Thoracic aorta (tissue), 2 donors: ENCODE measurements at regions not wholly inside any gene's neighbourhood (a gene's known extent, or its start where the extent isn't known, plus 50 kb on each side); places are given as distances from the start of the nearest gene placed in this dataset.

Source experiments
- ATAC-seq: fragments of 150-250 bp; one replicate; pipeline ENCODE4 v1.8.0; 2017; ENCODE audit warnings: low read depth; ENCODE audit not compliant: insufficient number of reproducible peaks, low FRiP score
- DNase-seq: peaks from one replicate; pipeline ENCODE4 v3.0.0-alpha.2; 2020; ENCODE audit warnings: low spot score
- H3K27ac ChIP-seq, 2 donors: fragments of 200-600 bp; sonication (generic); 1 replicate in 1 of 2; 2 replicates in 1 of 2; pipeline ENCODE4 v1.5.1; 2016; ENCODE audit warnings: mild to moderate bottlenecking in 2 of 2, moderate library complexity in 2 of 2
- H3K27me3 ChIP-seq: fragments of 200-600 bp; sonication (generic); replicated peaks from 2 replicates; pipeline ENCODE4 v1.6.0; 2016; ENCODE audit warnings: mild to moderate bottlenecking; ENCODE audit not compliant: insufficient read depth
- H3K36me3 ChIP-seq: fragments of 200-600 bp; sonication (generic); one replicate; pipeline ENCODE4 v1.5.1; 2016
- H3K4me1 ChIP-seq, 2 donors: fragments of 200-600 bp; sonication (generic); 1 replicate in 1 of 2; 2 replicates in 1 of 2; pipeline versions ENCODE4 v1.5.1 to v1.6.0; 2016; ENCODE audit warnings: low read depth in 2 of 2, mild to moderate bottlenecking in 1 of 2; ENCODE audit not compliant: control insufficient read depth in 1 of 2
- H3K4me3 ChIP-seq: fragments of 200-600 bp; sonication (generic); 2 replicates; pipeline ENCODE4 v1.5.1; 2016; ENCODE audit warnings: mild to moderate bottlenecking
- H3K9me3 ChIP-seq: fragments of 200-600 bp; sonication (generic); 2 replicates; pipeline ENCODE4 v1.5.1; 2016
- CTCF ChIP-seq: fragments of 200-600 bp; sonication (generic); IDR thresholded peaks from one replicate; pipeline ENCODE4 v1.5.1; 2019; ENCODE audit warnings: antibody characterized with exemption

- Histone ChIP-seq H3K4me3 (peak overlapping the region; percentile 43), H3K9me3 (no peaks in the 10 kb centered on the region), H3K27ac (no peak overlapping the region), H3K36me3 (no peaks in the 10 kb centered on the region), H3K27me3 (no peaks in the 10 kb centered on the region), H3K4me1 (peaks cover 0 to 18% of the 10 kb centered on the region in 2 donors)
- ATAC-seq = no peak
- DNase-seq = no peak
- no peak for TF ChIP-seq CTCF
Measured at GRCh38 chr10:3239920-3240894, 67.6 kb upstream of the PITRM1 start.

DNA sequence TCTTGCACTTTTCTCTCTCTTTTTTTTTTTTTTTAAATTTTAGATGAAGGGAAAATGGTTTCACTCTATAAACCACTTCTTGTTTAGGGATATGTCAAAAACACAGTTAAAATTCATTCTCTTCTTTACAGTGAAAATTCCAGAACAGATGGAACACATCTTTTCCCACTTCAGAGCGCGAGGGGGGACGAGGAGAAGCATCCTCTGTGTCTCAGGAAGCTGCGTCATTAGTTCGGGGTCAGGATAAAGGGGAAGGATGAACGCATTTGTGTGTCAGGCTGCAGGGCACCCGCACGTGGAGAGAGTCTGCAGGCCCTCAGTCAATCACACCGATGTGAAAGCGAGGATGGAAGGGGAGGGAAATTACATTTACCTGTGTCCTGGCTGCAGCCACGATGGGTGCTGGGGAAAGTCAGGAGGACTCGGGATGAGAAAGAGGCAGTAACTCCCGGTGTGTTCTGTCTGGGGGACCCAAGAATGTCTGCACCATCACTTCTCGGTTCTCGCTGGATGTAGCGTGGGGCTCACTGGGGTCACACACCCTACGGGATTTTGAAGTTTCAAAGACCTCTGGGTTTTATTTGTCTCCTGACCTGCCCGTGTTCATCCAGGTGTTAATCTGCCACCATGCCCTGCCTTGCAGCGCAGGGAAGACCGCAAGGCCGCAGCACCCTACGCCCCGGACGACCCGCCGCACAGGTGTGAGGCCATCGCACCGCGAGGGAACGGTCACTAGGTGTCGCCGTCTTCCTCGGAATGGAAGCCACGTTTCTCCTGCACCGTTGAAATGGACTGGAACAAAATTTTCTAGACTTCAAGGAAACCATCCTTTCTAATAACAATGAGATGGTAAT lies 66.7 kb upstream of the PITRM1 start:
- peaks cover 0 to 18% of the 10 kb centered on the region in 2 donors for H3K4me1 ChIP-seq
- TF ChIP-seq CTCF = peak; percentile 90
- H3K27ac ChIP-seq = no peak overlapping the region
- H3K36me3 ChIP-seq = no peaks in the 10 kb centered on the region
- no peaks in the 10 kb centered on the region for H3K27me3 ChIP-seq
- peak overlapping the region; percentile 43 for H3K4me3 ChIP-seq
- peak; percentile 38 for DNase-seq
- H3K9me3 ChIP-seq = no peaks in the 10 kb centered on the region
- ATAC-seq = peak; percentile 74

GRCh38 chr10:3238115-3238871 lies 65.7 kb upstream of the PITRM1 start:
- no peak overlapping the region for H3K27ac ChIP-seq
- H3K4me3 ChIP-seq = peak overlapping the region; percentile 45
- no peaks in the 10 kb centered on the region for H3K36me3 ChIP-seq
- no peaks in the 10 kb centered on the region for H3K27me3 ChIP-seq
- TF ChIP-seq CTCF = no peak
- H3K4me1 ChIP-seq = peaks cover 0 to 18% of the 10 kb centered on the region in 2 donors
- DNase-seq (no peak), ATAC-seq (no peak)
- no peaks in the 10 kb centered on the region for H3K9me3 ChIP-seq

DNA sequence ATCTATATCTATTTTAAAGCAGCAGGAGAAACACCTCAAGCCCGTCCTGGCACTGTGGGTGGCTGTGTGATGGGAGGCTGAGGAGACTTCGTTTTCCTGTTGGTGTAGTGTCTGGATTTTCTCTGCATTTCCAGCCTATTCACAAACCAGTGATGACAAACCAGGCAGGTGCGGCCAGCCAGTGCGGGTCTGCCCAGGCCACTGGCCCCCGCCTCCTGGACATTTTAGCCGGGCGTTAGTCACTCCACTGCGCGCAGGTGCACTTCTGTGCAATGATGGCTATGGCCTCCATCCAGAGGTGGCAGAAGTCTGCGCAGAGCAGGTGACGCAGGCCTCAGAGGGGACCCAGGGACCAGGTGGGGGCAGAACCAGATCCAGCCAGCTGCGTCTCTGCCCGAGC lies 64.9 kb upstream of the PITRM1 start:
- no peak for TF ChIP-seq CTCF
- Histone ChIP-seq H3K27ac (no peak overlapping the region), H3K9me3 (no peaks in the 10 kb centered on the region), H3K4me1 (peaks cover 0 to 23% of the 10 kb centered on the region in 2 donors), H3K4me3 (no peak overlapping the region), H3K27me3 (no peaks in the 10 kb centered on the region), H3K36me3 (no peaks in the 10 kb centered on the region)
- no peak for DNase-seq
- ATAC-seq = no peak
